ENCODE measurements at regions not wholly inside any gene's neighbourhood (a gene's known extent, or its start where the extent isn't known, plus 50 kb on each side); places are given as distances from the start of the nearest gene placed in this dataset.

- TF ChIP-seq POLR2A (IDR thresholded peaks at IDR 0.05) (no peak), POLR2AphosphoS5 (IDR thresholded peaks at IDR 0.05) (no peak), CTCF (IDR thresholded peaks at IDR 0.05) (no peak)
Measured at GRCh38 chr6:6497976-6498375, 90.5 kb upstream of the LY86 start.
